ENCODE measurements at regions not wholly inside any gene's neighbourhood (a gene's known extent, or its start where the extent isn't known, plus 50 kb on each side); places are given as distances from the start of the nearest gene placed in this dataset.

DNA sequence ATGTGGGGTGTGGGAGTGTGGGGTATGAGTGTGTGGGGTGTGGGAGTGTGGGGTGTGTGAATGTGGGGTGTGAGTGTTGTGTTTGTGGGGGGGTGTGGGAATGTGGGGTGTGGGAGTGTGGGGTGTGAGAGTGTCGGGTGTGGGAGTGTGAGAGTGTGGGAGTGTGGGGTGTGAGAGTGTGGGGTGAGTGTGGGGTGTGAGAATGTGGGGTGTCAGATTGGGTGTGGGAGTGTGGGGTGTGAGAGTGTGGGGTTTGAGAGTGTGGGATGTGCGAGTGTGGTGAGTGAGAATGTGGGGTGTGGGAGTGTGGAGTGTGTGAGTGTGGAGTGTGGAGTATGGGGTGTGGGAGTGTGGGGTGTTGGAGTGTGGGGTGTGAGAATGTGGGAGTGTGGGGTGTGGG is 50.1 kb upstream of the EN2 start:
- Histone ChIP-seq H2AFZ (ENCODE audit: low read depth, low read length) (no peak overlapping the region), H3K4me1 (ENCODE audit: control insufficient read depth, extremely low read depth, insufficient read depth, low read length) (no peaks in the 10 kb centered on the region), H3K9me3 (replicated peaks; ENCODE audit: control insufficient read depth, insufficient read depth, low read length) (no peaks in the 10 kb centered on the region), H3K36me3 (ENCODE audit: control insufficient read depth in 2 of 2, extremely low read depth in 1 of 2, insufficient read depth in 2 of 2, low read length in 2 of 2) (no peaks in the 10 kb centered on the region), H3K79me2 (ENCODE audit: control insufficient read depth, insufficient read depth, low read length) (no peaks in the 10 kb centered on the region), H3K9me1 (replicated peaks; ENCODE audit: control insufficient read depth, extremely low read depth, insufficient read depth, low read length) (no peaks in the 10 kb centered on the region), H3K27ac (ENCODE audit: insufficient read depth, low read depth, low read length) (no peak overlapping the region), H3K4me3 (replicated peaks in 1 of 3; ENCODE audit: insufficient read depth in 1 of 3, low read depth in 1 of 3, low read length in 3 of 3) (no peak overlapping the region), H3K9ac (replicated peaks; ENCODE audit: extremely low read depth, insufficient read depth, low read length) (no peak overlapping the region), H3K4me2 (ENCODE audit: insufficient read depth, low read length) (no peak overlapping the region), H3K27me3 (ENCODE audit: control insufficient read depth in 2 of 2, insufficient read depth in 2 of 2, low read length in 2 of 2) (no peaks in the 10 kb centered on the region), H4K20me1 (replicated peaks; ENCODE audit: control insufficient read depth, extremely low read depth, insufficient read depth, low read length) (no peaks in the 10 kb centered on the region)
- POLR2A ChIA-PET = no interaction called here
- FAIRE-seq = no peak
- dilution Hi-C loops (cut with MboI; ENCODE audit: extremely low pct_ligation_motif_present, low sequenced_read_pairs) (no loop called here), intact Hi-C loops (cut with micrococcal nuclease) (no loop called here)
- BruUV-seq (replicated peaks) = no TSS peak
- TF ChIP-seq JUN (IDR thresholded peaks at IDR 0.05; ENCODE audit: borderline replicate concordance, insufficient read depth, insufficient read length, low read depth) (no peak), FOS (IDR thresholded peaks at IDR 0.05; ENCODE audit: borderline replicate concordance, insufficient read depth, low read length) (no peak), EZH2 (IDR thresholded peaks at IDR 0.05; ENCODE audit: borderline replicate concordance, low read depth, low read length, severe bottlenecking) (no peak), GATA2 (IDR thresholded peaks at IDR 0.05; ENCODE audit: insufficient read depth, insufficient read length, low read depth, low read length) (no peak), POLR2AphosphoS5 (IDR thresholded peaks at IDR 0.05; ENCODE audit: insufficient read depth, low read depth, low read length) (no peak), POLR2A (IDR thresholded peaks at IDR 0.05; ENCODE audit: low read depth, low read length) (no peak), MYC (IDR thresholded peaks at IDR 0.05; ENCODE audit: low read depth, low read length) (no peak)
- TF ChIP-seq, protein P1, sequence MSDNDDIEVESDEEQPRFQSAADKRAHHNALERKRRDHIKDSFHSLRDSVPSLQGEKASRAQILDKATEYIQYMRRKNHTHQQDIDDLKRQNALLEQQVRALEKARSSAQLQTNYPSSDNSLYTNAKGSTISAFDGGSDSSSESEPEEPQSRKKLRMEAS (IDR thresholded peaks at IDR 0.05; ENCODE audit: insufficient read depth, insufficient read length) = no peak
- TF ChIP-seq, protein P2, sequence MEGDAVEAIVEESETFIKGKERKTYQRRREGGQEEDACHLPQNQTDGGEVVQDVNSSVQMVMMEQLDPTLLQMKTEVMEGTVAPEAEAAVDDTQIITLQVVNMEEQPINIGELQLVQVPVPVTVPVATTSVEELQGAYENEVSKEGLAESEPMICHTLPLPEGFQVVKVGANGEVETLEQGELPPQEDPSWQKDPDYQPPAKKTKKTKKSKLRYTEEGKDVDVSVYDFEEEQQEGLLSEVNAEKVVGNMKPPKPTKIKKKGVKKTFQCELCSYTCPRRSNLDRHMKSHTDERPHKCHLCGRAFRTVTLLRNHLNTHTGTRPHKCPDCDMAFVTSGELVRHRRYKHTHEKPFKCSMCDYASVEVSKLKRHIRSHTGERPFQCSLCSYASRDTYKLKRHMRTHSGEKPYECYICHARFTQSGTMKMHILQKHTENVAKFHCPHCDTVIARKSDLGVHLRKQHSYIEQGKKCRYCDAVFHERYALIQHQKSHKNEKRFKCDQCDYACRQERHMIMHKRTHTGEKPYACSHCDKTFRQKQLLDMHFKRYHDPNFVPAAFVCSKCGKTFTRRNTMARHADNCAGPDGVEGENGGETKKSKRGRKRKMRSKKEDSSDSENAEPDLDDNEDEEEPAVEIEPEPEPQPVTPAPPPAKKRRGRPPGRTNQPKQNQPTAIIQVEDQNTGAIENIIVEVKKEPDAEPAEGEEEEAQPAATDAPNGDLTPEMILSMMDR (IDR thresholded peaks at IDR 0.05; ENCODE audit: extremely low read depth in 1 of 2, insufficient read depth in 1 of 2, low read depth in 1 of 2, low read length in 2 of 2) = no peak
- CTCF ChIA-PET = no interaction called here
- DNase-seq (ENCODE audit: low read depth, low spot score) = no peak
